B cell (primary cell): ENCODE measurements at regions not wholly inside any gene's neighbourhood (a gene's known extent, or its start where the extent isn't known, plus 50 kb on each side); places are given as distances from the start of the nearest gene placed in this dataset.

Experiments
- EZH2 ChIP-seq: IDR thresholded peaks from 2 replicates; pipeline ENCODE4 v1.6.1; 2012; ENCODE audit warnings: borderline replicate concordance, low read depth, mild to moderate bottlenecking, moderate library complexity, low read length; ENCODE audit not compliant: insufficient read depth, poor library complexity, severe bottlenecking
- TF ChIP-seq, protein P1 (sequence below): fragments of 200-600 bp; IDR thresholded peaks from one replicate; pipeline ENCODE4 v1.8.0; 2022; ENCODE audit warnings: antibody characterized with exemption, mild to moderate bottlenecking

DNA sequence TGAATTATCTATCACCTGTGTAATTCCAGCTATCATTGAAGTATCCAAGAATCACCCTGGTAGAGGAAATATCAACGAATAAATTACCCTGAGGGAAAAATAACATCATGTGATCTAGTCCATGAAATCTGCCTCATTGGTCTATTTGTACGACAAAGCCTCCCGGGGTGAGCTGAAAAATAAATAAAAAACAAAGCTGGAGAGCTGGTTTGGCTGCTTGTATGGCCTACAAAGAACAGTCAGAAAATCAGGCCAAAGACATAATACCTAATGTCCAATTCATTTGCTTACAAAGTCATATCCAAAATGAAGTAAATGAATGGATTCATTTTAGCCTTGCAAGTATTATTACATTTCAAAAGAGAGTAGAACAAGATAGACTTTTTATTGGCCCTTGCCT is 449.9 kb downstream of the KLF12 start:
- TF ChIP-seq, protein P1, sequence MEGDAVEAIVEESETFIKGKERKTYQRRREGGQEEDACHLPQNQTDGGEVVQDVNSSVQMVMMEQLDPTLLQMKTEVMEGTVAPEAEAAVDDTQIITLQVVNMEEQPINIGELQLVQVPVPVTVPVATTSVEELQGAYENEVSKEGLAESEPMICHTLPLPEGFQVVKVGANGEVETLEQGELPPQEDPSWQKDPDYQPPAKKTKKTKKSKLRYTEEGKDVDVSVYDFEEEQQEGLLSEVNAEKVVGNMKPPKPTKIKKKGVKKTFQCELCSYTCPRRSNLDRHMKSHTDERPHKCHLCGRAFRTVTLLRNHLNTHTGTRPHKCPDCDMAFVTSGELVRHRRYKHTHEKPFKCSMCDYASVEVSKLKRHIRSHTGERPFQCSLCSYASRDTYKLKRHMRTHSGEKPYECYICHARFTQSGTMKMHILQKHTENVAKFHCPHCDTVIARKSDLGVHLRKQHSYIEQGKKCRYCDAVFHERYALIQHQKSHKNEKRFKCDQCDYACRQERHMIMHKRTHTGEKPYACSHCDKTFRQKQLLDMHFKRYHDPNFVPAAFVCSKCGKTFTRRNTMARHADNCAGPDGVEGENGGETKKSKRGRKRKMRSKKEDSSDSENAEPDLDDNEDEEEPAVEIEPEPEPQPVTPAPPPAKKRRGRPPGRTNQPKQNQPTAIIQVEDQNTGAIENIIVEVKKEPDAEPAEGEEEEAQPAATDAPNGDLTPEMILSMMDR: no peak
- TF ChIP-seq EZH2: no peak
